KMS-11 (cell line): ENCODE measurements at regions not wholly inside any gene's neighbourhood (a gene's known extent, or its start where the extent isn't known, plus 50 kb on each side); places are given as distances from the start of the nearest gene placed in this dataset.

Source experiments
- H2AFZ ChIP-seq: fragments of 200-600 bp; sonication (generic); 2 replicates; pipeline ENCODE4 v1.6.1; 2016; ENCODE audit warnings: antibody characterized with exemption, mixed run types, low read depth
- H3K27ac ChIP-seq: fragments of 200-600 bp; sonication (generic); 2 replicates; pipeline ENCODE4 v1.6.1; 2016; ENCODE audit warnings: mild to moderate bottlenecking, mixed run types
- H3K27me3 ChIP-seq: fragments of 200-600 bp; sonication (generic); 2 replicates; pipeline ENCODE4 v1.6.1; 2017; ENCODE audit warnings: mild to moderate bottlenecking, low read depth, mixed run types, moderate library complexity; ENCODE audit not compliant: insufficient read depth
- H3K36me3 ChIP-seq: fragments of 200-600 bp; sonication (generic); 2 replicates; pipeline ENCODE4 v1.6.1; 2017; ENCODE audit warnings: mild to moderate bottlenecking, mixed run types; ENCODE audit not compliant: insufficient read depth
- H3K4me1 ChIP-seq: fragments of 200-600 bp; sonication (generic); 2 replicates; pipeline ENCODE4 v1.6.1; 2016; ENCODE audit warnings: mild to moderate bottlenecking, low read depth, mixed run types; ENCODE audit not compliant: poor library complexity, severe bottlenecking
- H3K4me2 ChIP-seq: fragments of 200-600 bp; sonication (generic); 2 replicates; pipeline ENCODE4 v1.7.0; 2016; ENCODE audit warnings: mild to moderate bottlenecking, mixed run types
- H3K4me3 ChIP-seq: fragments of 200-600 bp; sonication (generic); IDR thresholded peaks from 2 replicates; pipeline ENCODE4 v1.6.1; 2017; ENCODE audit warnings: low read depth, low read length, mixed read lengths; ENCODE audit not compliant: insufficient read depth
- H3K79me2 ChIP-seq: fragments of 200-600 bp; sonication (generic); 2 replicates; pipeline ENCODE4 v1.6.1; 2016; ENCODE audit warnings: low read depth, mixed run types; ENCODE audit not compliant: insufficient read depth
- H3K9ac ChIP-seq: fragments of 200-600 bp; sonication (generic); 2 replicates; pipeline ENCODE4 v1.6.1; 2016; ENCODE audit warnings: mild to moderate bottlenecking, mixed run types
- H4K20me1 ChIP-seq: fragments of 200-600 bp; sonication (generic); 2 replicates; pipeline ENCODE4 v1.6.1; 2016; ENCODE audit warnings: mild to moderate bottlenecking, mixed run types; ENCODE audit not compliant: insufficient read depth
- CTCF ChIP-seq: fragments of 200-600 bp; sonication (generic); conservative IDR thresholded peaks from 2 replicates; pipeline ENCODE4 v1.6.1; 2017; ENCODE audit warnings: low read depth, mild to moderate bottlenecking, antibody characterized with exemption, low read length, moderate library complexity, mixed read lengths

- H3K27ac ChIP-seq: no peak overlapping the region
- H4K20me1 ChIP-seq: no peaks in the 10 kb centered on the region
- no peak for TF ChIP-seq CTCF
- H3K36me3 ChIP-seq: no peaks in the 10 kb centered on the region
- no peak overlapping the region for H3K4me2 ChIP-seq
- H2AFZ ChIP-seq: no peak overlapping the region
- H3K9ac ChIP-seq: no peak overlapping the region
- H3K27me3 ChIP-seq: no peaks in the 10 kb centered on the region
- H3K4me3 ChIP-seq: no peak overlapping the region
- H3K4me1 ChIP-seq: no peaks in the 10 kb centered on the region
- H3K79me2 ChIP-seq: no peaks in the 10 kb centered on the region
Observed at GRCh38 chr2:75925331-75926024, 214.8 kb upstream of the GCFC2 start.

- no peaks in the 10 kb centered on the region for H3K79me2 ChIP-seq
- H3K27ac ChIP-seq: no peak overlapping the region
- no peaks in the 10 kb centered on the region for H3K4me1 ChIP-seq
- H3K36me3 ChIP-seq: no peaks in the 10 kb centered on the region
- H4K20me1 ChIP-seq: no peaks in the 10 kb centered on the region
- TF ChIP-seq CTCF: no peak
- no peak overlapping the region for H3K9ac ChIP-seq
- H2AFZ ChIP-seq: no peak overlapping the region
- no peak overlapping the region for H3K4me3 ChIP-seq
- H3K4me2 ChIP-seq: no peak overlapping the region
- H3K27me3 ChIP-seq: no peaks in the 10 kb centered on the region
Observed at GRCh38 chr2:75922191-75922590, 211.5 kb upstream of the GCFC2 start.

GRCh38 chr2:75920859-75921551 lies 210.3 kb upstream of the GCFC2 start:
- no peak overlapping the region for H3K9ac ChIP-seq
- H3K4me1 ChIP-seq: no peaks in the 10 kb centered on the region
- no peak overlapping the region for H3K4me3 ChIP-seq
- H3K36me3 ChIP-seq: no peaks in the 10 kb centered on the region
- no peak for TF ChIP-seq CTCF
- H3K27me3 ChIP-seq: no peaks in the 10 kb centered on the region
- no peak overlapping the region for H3K4me2 ChIP-seq
- no peaks in the 10 kb centered on the region for H3K79me2 ChIP-seq
- no peak overlapping the region for H3K27ac ChIP-seq
- no peak overlapping the region for H2AFZ ChIP-seq
- no peaks in the 10 kb centered on the region for H4K20me1 ChIP-seq

GRCh38 chr2:75915851-75916634 lies 205.3 kb upstream of the GCFC2 start:
- Histone ChIP-seq H3K79me2 (no peaks in the 10 kb centered on the region), H3K4me3 (no peak overlapping the region), H2AFZ (no peak overlapping the region), H3K4me2 (no peak overlapping the region), H3K9ac (no peak overlapping the region), H3K36me3 (no peaks in the 10 kb centered on the region), H3K27me3 (no peaks in the 10 kb centered on the region), H4K20me1 (no peaks in the 10 kb centered on the region), H3K4me1 (no peaks in the 10 kb centered on the region), H3K27ac (no peak overlapping the region)
- TF ChIP-seq CTCF: no peak
